Activated CD4-positive, alpha-beta T cell treated with anti-CD3 and anti-CD28 coated beads for 36 hours (primary cell): ENCODE measurements at regions not wholly inside any gene's neighbourhood (a gene's known extent, or its start where the extent isn't known, plus 50 kb on each side); places are given as distances from the start of the nearest gene placed in this dataset.

Experiments used
- ATAC-seq: fragments of 200-7000 bp; cut with Tn5 transposase; one replicate; pipeline ENCODE4 v1.10.0; 2021; ENCODE audit warnings: mild to moderate bottlenecking, moderate library complexity
- CTCF ChIA-PET: fragments of 350-600 bp; sonication (Branson Sonifier 250); formaldehyde crosslinking; loops from one replicate; lab custom pipeline; 2021; ENCODE audit warnings: antibody characterized with exemption; lab: Charles Lee
- POLR2A ChIA-PET: fragments of 350-600 bp; sonication (Branson Sonifier 250); formaldehyde crosslinking; loops from one replicate; lab custom pipeline; 2021; ENCODE audit warnings: antibody characterized with exemption, inconsistent platforms; lab: Charles Lee
- DNase-seq: peaks from one replicate; pipeline ENCODE4 v3.0.0-alpha.2; 2020
- H3K27ac Mint-ChIP-seq: one replicate; pipeline ENCODE4 v1.8.0; 2021; ENCODE audit warnings: mixed read lengths
- H3K27me3 Mint-ChIP-seq: one replicate; pipeline ENCODE4 v1.8.0; 2021; ENCODE audit warnings: mixed read lengths
- H3K36me3 Mint-ChIP-seq: one replicate; pipeline ENCODE4 v1.8.0; 2021; ENCODE audit warnings: low read depth, mixed read lengths
- H3K4me1 Mint-ChIP-seq: one replicate; pipeline ENCODE4 v1.8.0; 2021; ENCODE audit warnings: mixed read lengths
- H3K4me3 Mint-ChIP-seq: one replicate; pipeline ENCODE4 v1.8.0; 2021; ENCODE audit warnings: mild to moderate bottlenecking, moderate library complexity, mixed read lengths
- H3K9me3 Mint-ChIP-seq: one replicate; pipeline ENCODE4 v1.8.0; 2021; ENCODE audit warnings: low read depth, mixed read lengths
- intact Hi-C, 2 experiments: fragments of 100-400 bp; cut with DNase I in 1 of 2; cut with micrococcal nuclease in 1 of 2; formaldehyde crosslinking; loops; one replicate each; pipeline versions ENCODE4 v1.14.2 to v1.15.1; 2022 to 2024; cut with DNase I, micrococcal nuclease

DNA sequence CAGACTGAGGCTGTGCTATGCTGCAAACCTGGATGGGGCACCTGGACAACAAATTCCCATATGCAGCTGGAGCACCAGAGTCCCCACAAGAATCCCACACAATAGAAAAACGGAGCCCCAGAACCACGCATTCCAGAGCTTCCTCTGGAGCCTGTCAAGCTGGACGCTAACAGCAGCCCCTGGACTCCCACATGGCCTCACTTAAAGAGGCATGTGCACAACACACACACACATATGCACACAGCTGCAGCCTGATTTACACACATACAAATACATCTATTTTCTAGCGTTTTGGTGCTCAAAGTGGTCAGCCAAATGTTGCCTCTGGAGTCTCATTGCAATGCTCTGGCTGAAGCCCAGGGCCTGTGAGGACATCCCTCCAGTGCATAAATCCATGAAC lies 632.7 kb upstream of the ID2 start:
- POLR2A ChIA-PET, result interaction anchor here (0.6 kb wide), 1 partner anchor 201 kb away, joined by 4 read pairs; no protein-coding TSS in a partner anchor
- no peak for ATAC-seq
- intact Hi-C loops, result no loop called here
- H3K9me3 Mint-ChIP-seq, result peaks cover 5% of the 10 kb centered on the region
- H3K36me3 Mint-ChIP-seq, result peaks cover 5% of the 10 kb centered on the region
- peaks cover 34% of the 10 kb centered on the region for H3K4me1 Mint-ChIP-seq
- H3K27ac Mint-ChIP-seq, result peak overlapping the region; percentile 55
- CTCF ChIA-PET, result interaction anchor here (0.5 kb wide), 1 partner anchor 644 kb away, joined by 3 read pairs; no protein-coding TSS in a partner anchor
- peaks cover 5% of the 10 kb centered on the region for H3K27me3 Mint-ChIP-seq
- DNase-seq, result no peak
- no peak overlapping the region for H3K4me3 Mint-ChIP-seq

GRCh38 chr2:8049851-8050571 lies 631.8 kb upstream of the ID2 start:
- peak overlapping the region; percentile 30 for H3K4me3 Mint-ChIP-seq
- peak; percentile 97 for ATAC-seq
- intact Hi-C loops, result loop anchor here (1.0 to 5.0 kb wide), 17 partner anchors 41 to 631 kb away; no protein-coding TSS in a partner anchor
- H3K27ac Mint-ChIP-seq, result peak overlapping the region; percentile 88
- H3K27me3 Mint-ChIP-seq, result peaks cover 5% of the 10 kb centered on the region
- peaks cover 34% of the 10 kb centered on the region for H3K4me1 Mint-ChIP-seq
- DNase-seq, result peak; percentile 87
- peaks cover 5% of the 10 kb centered on the region for H3K9me3 Mint-ChIP-seq
- peaks cover 5% of the 10 kb centered on the region for H3K36me3 Mint-ChIP-seq
- POLR2A ChIA-PET, result interaction anchor here (0.5 to 1.0 kb wide), 5 partner anchors 202 to 635 kb away, joined by 3 to 8 read pairs (median 3); partner anchors contain the start of gene ID2
- CTCF ChIA-PET, result interaction anchor here (0.7 kb wide), 1 partner anchor 11 kb away, joined by 3 read pairs; no protein-coding TSS in a partner anchor

DNA sequence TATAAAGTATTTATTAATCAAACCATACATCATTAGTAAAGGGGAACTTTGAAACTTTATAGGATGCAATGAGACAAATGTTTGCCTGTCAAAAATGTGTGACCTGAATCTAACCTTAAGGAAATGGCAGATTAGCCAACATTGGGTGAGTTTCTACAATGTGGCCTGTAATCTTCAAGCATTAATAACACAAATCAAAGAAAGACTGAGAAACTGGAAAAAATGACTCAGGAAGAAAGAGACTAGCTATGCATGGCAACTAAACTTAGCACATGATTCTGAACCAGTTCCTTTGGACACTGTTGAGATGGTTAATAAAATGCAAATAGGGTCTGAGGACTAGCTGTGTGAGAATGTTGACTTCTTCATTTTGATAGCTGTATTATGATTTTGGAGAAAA lies 628.6 kb upstream of the ID2 start:
- Mint-ChIP-seq H3K27me3 (no peaks in the 10 kb centered on the region), H3K36me3 (peaks cover 8% of the 10 kb centered on the region), H3K9me3 (peaks cover 16% of the 10 kb centered on the region), H3K27ac (no peak overlapping the region), H3K4me1 (peaks cover 34% of the 10 kb centered on the region), H3K4me3 (no peak overlapping the region)
- intact Hi-C loops, result loop anchor here (5.0 kb wide), 4 partner anchors 206 to 529 kb away; no protein-coding TSS in a partner anchor
- POLR2A ChIA-PET, result interaction anchor here (0.6 kb wide), 1 partner anchor 49 kb away, joined by 3 read pairs; no protein-coding TSS in a partner anchor
- CTCF ChIA-PET, result no interaction called here
- ATAC-seq (no peak), DNase-seq (no peak)

DNA sequence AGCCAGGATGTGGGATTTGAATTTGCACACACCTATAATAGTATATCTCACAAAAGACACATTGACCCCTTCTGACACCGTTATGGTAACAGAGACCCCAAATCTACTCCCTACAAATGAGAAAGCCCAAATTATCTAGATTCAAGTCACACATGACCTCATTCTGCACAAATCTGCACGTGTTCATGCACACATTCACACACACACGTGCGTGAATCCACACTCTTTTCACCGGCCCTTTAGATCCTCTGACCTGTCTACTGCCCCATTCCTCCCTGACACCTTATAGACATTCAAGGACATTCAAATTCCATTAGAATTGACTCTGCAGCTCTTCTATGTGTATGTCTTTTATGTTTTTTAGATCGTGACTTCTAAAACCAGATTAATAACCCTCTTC lies 627.8 kb upstream of the ID2 start:
- Mint-ChIP-seq H3K4me1 (peaks cover 36% of the 10 kb centered on the region), H3K27me3 (no peaks in the 10 kb centered on the region), H3K36me3 (peaks cover 8% of the 10 kb centered on the region), H3K4me3 (no peak overlapping the region), H3K27ac (no peak overlapping the region), H3K9me3 (peaks cover 16% of the 10 kb centered on the region)
- intact Hi-C loops, result loop anchor here (5.0 kb wide), 4 partner anchors 207 to 528 kb away; no protein-coding TSS in a partner anchor
- ChIA-PET CTCF (no interaction called here), POLR2A (interaction anchor here (0.6 kb wide), 2 partner anchors 458 to 541 kb away, joined by 3 read pairs; no protein-coding TSS in a partner anchor)
- no peak for ATAC-seq
- no peak for DNase-seq

- no peak overlapping the region for H3K4me3 Mint-ChIP-seq
- DNase-seq (no peak), ATAC-seq (no peak)
- ChIA-PET CTCF (no interaction called here), POLR2A (no interaction called here)
- H3K27me3 Mint-ChIP-seq, result no peaks in the 10 kb centered on the region
- intact Hi-C loops, result no loop called here
- peaks cover 3% of the 10 kb centered on the region for H3K36me3 Mint-ChIP-seq
- peaks cover 12% of the 10 kb centered on the region for H3K9me3 Mint-ChIP-seq
- H3K4me1 Mint-ChIP-seq, result peaks cover 14% of the 10 kb centered on the region
- H3K27ac Mint-ChIP-seq, result no peak overlapping the region
Observed at GRCh38 chr2:8058652-8059051, 623.2 kb upstream of the ID2 start.

- Mint-ChIP-seq H3K4me1 (peaks cover 14% of the 10 kb centered on the region), H3K27ac (peak overlapping the region; percentile 28), H3K27me3 (no peaks in the 10 kb centered on the region), H3K9me3 (peaks cover 18% of the 10 kb centered on the region), H3K4me3 (no peak overlapping the region), H3K36me3 (peaks cover 9% of the 10 kb centered on the region)
- ATAC-seq (no peak), DNase-seq (no peak)
- ChIA-PET POLR2A (no interaction called here), CTCF (no interaction called here)
- intact Hi-C loops, result no loop called here
Observed at GRCh38 chr2:8059255-8059654, 622.6 kb upstream of the ID2 start.

DNA sequence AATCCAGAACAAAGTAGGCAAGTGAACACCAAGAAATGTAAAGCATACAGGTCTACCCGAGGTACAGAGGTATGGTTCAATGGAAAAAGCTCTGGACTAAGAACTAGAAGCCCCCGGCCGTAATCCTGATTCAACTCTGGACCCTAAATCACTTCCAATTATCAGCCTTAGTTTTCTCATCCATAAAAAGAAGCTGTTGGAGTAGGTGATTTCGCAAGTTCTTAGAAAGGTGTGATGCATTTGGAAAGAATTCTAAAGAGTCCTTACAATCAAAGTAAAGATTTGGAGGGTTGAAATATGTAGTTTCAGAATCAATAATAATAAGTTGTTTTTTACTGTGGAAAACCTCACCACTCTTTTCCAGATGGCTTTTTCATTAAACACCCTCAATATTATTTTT lies 622.1 kb upstream of the ID2 start:
- Mint-ChIP-seq H3K36me3 (peaks cover 15% of the 10 kb centered on the region), H3K4me1 (peaks cover 14% of the 10 kb centered on the region), H3K27me3 (no peaks in the 10 kb centered on the region), H3K27ac (no peak overlapping the region), H3K9me3 (peaks cover 20% of the 10 kb centered on the region), H3K4me3 (no peak overlapping the region)
- intact Hi-C loops, result no loop called here
- CTCF ChIA-PET, result no interaction called here
- DNase-seq (no peak), ATAC-seq (no peak)
- POLR2A ChIA-PET, result no interaction called here

- ChIA-PET CTCF (interaction anchor here (1.3 kb wide), 1 partner anchor 13 kb away, joined by 4 read pairs; no protein-coding TSS in a partner anchor), POLR2A (interaction anchor here (0.6 kb wide), 1 partner anchor 956 kb away, joined by 6 read pairs; no protein-coding TSS in a partner anchor)
- peaks cover 18% of the 10 kb centered on the region for H3K9me3 Mint-ChIP-seq
- no peak overlapping the region for H3K27ac Mint-ChIP-seq
- no peak for DNase-seq
- intact Hi-C loops, result no loop called here
- peaks cover 14% of the 10 kb centered on the region for H3K4me1 Mint-ChIP-seq
- H3K36me3 Mint-ChIP-seq, result peaks cover 20% of the 10 kb centered on the region
- no peak overlapping the region for H3K4me3 Mint-ChIP-seq
- no peak for ATAC-seq
- no peaks in the 10 kb centered on the region for H3K27me3 Mint-ChIP-seq
Observed at GRCh38 chr2:8061219-8061618, 620.6 kb upstream of the ID2 start.

DNA sequence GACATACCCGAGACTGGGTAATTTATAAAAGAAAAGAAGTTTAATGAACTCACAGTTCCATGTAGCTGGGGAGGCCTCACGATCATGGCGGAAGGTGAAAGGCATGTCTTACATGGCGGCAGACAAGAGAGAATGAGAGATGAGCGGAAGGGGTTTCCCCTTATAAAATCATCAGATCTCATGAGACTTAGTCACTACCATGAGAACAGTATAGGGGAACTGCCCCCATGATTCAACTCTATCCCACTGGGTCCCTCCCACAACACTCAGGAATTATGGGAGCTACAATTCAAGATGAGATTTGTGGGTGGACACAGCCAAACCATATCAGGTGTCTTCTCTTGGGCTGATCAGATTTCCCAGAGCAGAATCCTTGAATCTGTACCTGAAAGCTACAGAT lies 617.3 kb upstream of the ID2 start:
- POLR2A ChIA-PET, result interaction anchor here (0.6 kb wide), 1 partner anchor 714 kb away, joined by 3 read pairs; no protein-coding TSS in a partner anchor
- H3K9me3 Mint-ChIP-seq, result peaks cover 10% of the 10 kb centered on the region
- ATAC-seq (peak; percentile 55), DNase-seq (peak; percentile 37)
- H3K27ac Mint-ChIP-seq, result no peak overlapping the region
- H3K27me3 Mint-ChIP-seq, result no peaks in the 10 kb centered on the region
- CTCF ChIA-PET, result no interaction called here
- H3K4me3 Mint-ChIP-seq, result no peak overlapping the region
- peaks cover 16% of the 10 kb centered on the region for H3K36me3 Mint-ChIP-seq
- intact Hi-C loops, result no loop called here
- peaks cover 7% of the 10 kb centered on the region for H3K4me1 Mint-ChIP-seq

- DNase-seq, result no peak
- ChIA-PET CTCF (no interaction called here), POLR2A (no interaction called here)
- no peak overlapping the region for H3K27ac Mint-ChIP-seq
- H3K9me3 Mint-ChIP-seq, result peaks cover 10% of the 10 kb centered on the region
- peaks cover 16% of the 10 kb centered on the region for H3K36me3 Mint-ChIP-seq
- peaks cover 1% of the 10 kb centered on the region for H3K4me1 Mint-ChIP-seq
- no peak for ATAC-seq
- H3K27me3 Mint-ChIP-seq, result no peaks in the 10 kb centered on the region
- H3K4me3 Mint-ChIP-seq, result no peak overlapping the region
- intact Hi-C loops, result no loop called here
Observed at GRCh38 chr2:8065191-8065590, 616.7 kb upstream of the ID2 start.

DNA sequence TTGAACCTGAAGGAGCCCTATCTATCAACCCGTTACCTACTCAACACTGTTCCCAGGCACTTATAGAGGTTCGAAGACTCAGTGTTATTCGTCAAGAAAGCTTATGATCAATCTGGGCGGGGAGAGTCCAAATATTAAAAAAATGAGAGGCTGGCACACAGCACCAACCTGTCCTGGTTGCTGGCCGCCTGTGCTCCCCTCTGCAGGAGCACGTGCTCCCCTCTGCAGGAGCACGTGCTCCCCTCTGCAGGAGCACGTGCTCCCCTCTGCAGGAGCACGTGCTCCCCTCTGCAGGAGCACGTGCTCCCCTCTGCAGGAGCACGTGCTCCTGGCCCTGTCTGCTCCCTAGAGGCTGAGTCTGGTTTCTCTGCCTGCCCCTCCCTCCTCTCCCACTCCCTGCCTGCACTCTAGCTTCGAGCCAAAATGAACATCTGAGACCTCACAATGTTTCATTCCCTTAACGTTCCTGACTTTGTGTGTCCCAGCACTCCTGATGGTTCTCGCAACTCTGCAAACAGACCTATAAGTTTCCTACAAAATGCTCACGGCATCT lies 614.0 kb upstream of the ID2 start:
- DNase-seq, result no peak
- no peak for ATAC-seq
- H3K9me3 Mint-ChIP-seq, result peaks cover 10% of the 10 kb centered on the region
- peaks cover 2% of the 10 kb centered on the region for H3K4me1 Mint-ChIP-seq
- H3K36me3 Mint-ChIP-seq, result peaks cover 16% of the 10 kb centered on the region
- no peak overlapping the region for H3K27ac Mint-ChIP-seq
- no peak overlapping the region for H3K4me3 Mint-ChIP-seq
- H3K27me3 Mint-ChIP-seq, result no peaks in the 10 kb centered on the region
- POLR2A ChIA-PET, result no interaction called here
- CTCF ChIA-PET, result no interaction called here
- intact Hi-C loops, result no loop called here
